ENCODE measurements at regions not wholly inside any gene's neighbourhood (a gene's known extent, or its start where the extent isn't known, plus 50 kb on each side); places are given as distances from the start of the nearest gene placed in this dataset.

GRCh38 chr1:38685388-38685787, 174.2 kb downstream of the RRAGC start:
- no peaks in the 10 kb centered on the region for H3K36me3 ChIP-seq
- no peak overlapping the region for H3K27ac ChIP-seq
- intact Hi-C loops (cut with DNase I) = no loop called here
- H3K9me3 ChIP-seq = no peaks in the 10 kb centered on the region
- WGBS, 2 donors = 58 to 61% methylated on average over 5 to 6 of the region's 6 CpGs
- TF ChIP-seq POLR2A (IDR thresholded peaks at IDR 0.05) = no peak
- no peak for TF ChIP-seq CTCF (IDR thresholded peaks at IDR 0.05)
- DNase-seq = no peak
- H3K27me3 ChIP-seq = peaks cover 0 to 38% (median 0%) of the 10 kb centered on the region in 4 donors
- no peaks in the 10 kb centered on the region for H3K4me1 ChIP-seq
- no peak overlapping the region for H3K4me3 ChIP-seq

- Histone ChIP-seq H3K4me3 (no peak overlapping the region), H3K27ac (no peak overlapping the region), H3K27me3 (peaks cover 0 to 16% (median 0%) of the 10 kb centered on the region in 4 donors), H3K36me3 (no peaks in the 10 kb centered on the region), H3K4me1 (no peaks in the 10 kb centered on the region), H3K9me3 (no peaks in the 10 kb centered on the region)
- no peak for DNase-seq
- TF ChIP-seq POLR2A (IDR thresholded peaks at IDR 0.05) (no peak), CTCF (IDR thresholded peaks at IDR 0.05) (no peak)
- intact Hi-C loops (cut with DNase I) = no loop called here
- 34 to 40% methylated on average over 5 of the region's 5 CpGs for WGBS, 2 donors
Measured at GRCh38 chr1:38680801-38681510, 178.6 kb downstream of the RRAGC start.

GRCh38 chr1:38677756-38678155, 181.8 kb downstream of the RRAGC start:
- no peak overlapping the region for H3K4me3 ChIP-seq
- no peaks in the 10 kb centered on the region for H3K36me3 ChIP-seq
- no peak for TF ChIP-seq POLR2A (IDR thresholded peaks at IDR 0.05)
- no peak for TF ChIP-seq CTCF (IDR thresholded peaks at IDR 0.05)
- no peaks in the 10 kb centered on the region for H3K9me3 ChIP-seq
- intact Hi-C loops (cut with DNase I) = no loop called here
- no peak for DNase-seq
- no peaks in the 10 kb centered on the region for H3K27me3 ChIP-seq
- H3K4me1 ChIP-seq = no peaks in the 10 kb centered on the region
- WGBS, 2 donors = 59 to 95% methylated on average over 2 of the region's 2 CpGs
- no peak overlapping the region for H3K27ac ChIP-seq

GRCh38 chr1:38677311-38677710, 182.3 kb downstream of the RRAGC start:
- H3K27ac ChIP-seq = no peak overlapping the region
- intact Hi-C loops (cut with DNase I) = no loop called here
- DNase-seq = no peak
- 87 to 93% methylated on average over 6 of the region's 6 CpGs for WGBS, 2 donors
- H3K27me3 ChIP-seq = no peaks in the 10 kb centered on the region
- H3K4me3 ChIP-seq = no peak overlapping the region
- H3K9me3 ChIP-seq = no peaks in the 10 kb centered on the region
- H3K36me3 ChIP-seq = no peaks in the 10 kb centered on the region
- no peak for TF ChIP-seq CTCF (IDR thresholded peaks at IDR 0.05)
- TF ChIP-seq POLR2A (IDR thresholded peaks at IDR 0.05) = no peak
- no peaks in the 10 kb centered on the region for H3K4me1 ChIP-seq

- no peak for TF ChIP-seq POLR2A (IDR thresholded peaks at IDR 0.05)
- TF ChIP-seq CTCF (IDR thresholded peaks at IDR 0.05) = no peak
- H3K27ac ChIP-seq = no peak overlapping the region
- no peaks in the 10 kb centered on the region for H3K9me3 ChIP-seq
- intact Hi-C loops (cut with DNase I) = no loop called here
- H3K4me1 ChIP-seq = no peaks in the 10 kb centered on the region
- peaks cover 0 to 26% (median 0%) of the 10 kb centered on the region in 4 donors for H3K27me3 ChIP-seq
- no peak for DNase-seq
- no peak overlapping the region for H3K4me3 ChIP-seq
- 41 to 49% methylated on average over 4 of the region's 4 CpGs for WGBS, 2 donors
- no peaks in the 10 kb centered on the region for H3K36me3 ChIP-seq
Measured at GRCh38 chr1:38672692-38673091, 186.9 kb downstream of the RRAGC start.
